ENCODE measurements at regions not wholly inside any gene's neighbourhood (a gene's known extent, or its start where the extent isn't known, plus 50 kb on each side); places are given as distances from the start of the nearest gene placed in this dataset.
"Not testable (repeated sequence)": the region's sequence is repeated elsewhere in the genome, so short reads cannot be mapped to it uniquely, and the experiment has no call there.

GRCh38 chr5:168088410-168089173 lies 202.9 kb upstream of the WWC1 start:
- DNase-seq (no peak), ATAC-seq (no peak)
- Mint-ChIP-seq H3K27me3 (peaks cover 0 to 17% (median 8%) of the 10 kb centered on the region in 5 donors), H3K27ac (no peak overlapping the region), H3K9me3 (peaks cover 0 to 8% (median 0%) of the 10 kb centered on the region in 9 donors), H3K4me3 (no peak overlapping the region), H3K4me1 (no peaks in the 10 kb centered on the region), H3K36me3 (no peaks in the 10 kb centered on the region)
- POLR2A ChIA-PET = no interaction called here

GRCh38 chr5:168089201-168089887 lies 202.1 kb upstream of the WWC1 start:
- no peak overlapping the region for H3K27ac Mint-ChIP-seq
- no peaks in the 10 kb centered on the region for H3K36me3 Mint-ChIP-seq
- H3K27me3 Mint-ChIP-seq = peaks cover 0 to 15% (median 8%) of the 10 kb centered on the region in 5 donors
- no peak for DNase-seq
- H3K4me3 Mint-ChIP-seq = no peak overlapping the region
- peaks cover 0 to 4% (median 0%) of the 10 kb centered on the region in 9 donors for H3K9me3 Mint-ChIP-seq
- POLR2A ChIA-PET = no interaction called here
- no peaks in the 10 kb centered on the region for H3K4me1 Mint-ChIP-seq
- ATAC-seq = no peak

GRCh38 chr5:168092209-168093185 lies 198.9 kb upstream of the WWC1 start:
- H3K36me3 Mint-ChIP-seq = no peaks in the 10 kb centered on the region
- DNase-seq = no peak
- POLR2A ChIA-PET = no interaction called here
- H3K27me3 Mint-ChIP-seq = peaks cover 0 to 5% (median 2%) of the 10 kb centered on the region in 5 donors
- H3K9me3 Mint-ChIP-seq = peaks cover 0 to 2% (median 0%) of the 10 kb centered on the region in 9 donors
- H3K27ac Mint-ChIP-seq = no peak overlapping the region
- ATAC-seq = no peak
- H3K4me3 Mint-ChIP-seq = no peak overlapping the region
- H3K4me1 Mint-ChIP-seq = no peaks in the 10 kb centered on the region

- H3K9me3 Mint-ChIP-seq = peaks cover 0 to 2% (median 0%) of the 10 kb centered on the region in 9 donors
- DNase-seq (no peak), ATAC-seq (no peak)
- H3K36me3 Mint-ChIP-seq = no peaks in the 10 kb centered on the region
- no peaks in the 10 kb centered on the region for H3K4me1 Mint-ChIP-seq
- H3K27me3 Mint-ChIP-seq = peaks cover 0 to 7% (median 3%) of the 10 kb centered on the region in 5 donors
- no peak overlapping the region for H3K4me3 Mint-ChIP-seq
- no peak overlapping the region for H3K27ac Mint-ChIP-seq
- POLR2A ChIA-PET = no interaction called here
These were observed 198.1 kb upstream of the WWC1 start for GRCh38 chr5:168093200-168093910.

- POLR2A ChIA-PET = no interaction called here
- peaks cover 0 to 2% (median 0%) of the 10 kb centered on the region in 9 donors for H3K9me3 Mint-ChIP-seq
- no peak overlapping the region for H3K27ac Mint-ChIP-seq
- no peaks in the 10 kb centered on the region for H3K4me1 Mint-ChIP-seq
- H3K4me3 Mint-ChIP-seq = no peak overlapping the region
- ATAC-seq (no peak), DNase-seq (no peak)
- peaks cover 0 to 7% (median 2%) of the 10 kb centered on the region in 5 donors for H3K27me3 Mint-ChIP-seq
- H3K36me3 Mint-ChIP-seq = no peaks in the 10 kb centered on the region
These were observed 194.9 kb upstream of the WWC1 start for GRCh38 chr5:168096525-168096924.

GRCh38 chr5:168097876-168098653 lies 193.4 kb upstream of the WWC1 start:
- Mint-ChIP-seq H3K9me3 (peaks cover 0 to 3% (median 0%) of the 10 kb centered on the region in 9 donors), H3K4me1 (no peaks in the 10 kb centered on the region), H3K27ac (no peak overlapping the region), H3K27me3 (peaks cover 0 to 7% (median 2%) of the 10 kb centered on the region in 5 donors), H3K4me3 (no peak overlapping the region), H3K36me3 (no peaks in the 10 kb centered on the region)
- no peak for ATAC-seq
- POLR2A ChIA-PET = no interaction called here
- no peak for DNase-seq

GRCh38 chr5:168101352-168101751 lies 190.1 kb upstream of the WWC1 start:
- POLR2A ChIA-PET = no interaction called here
- no peak for ATAC-seq
- Mint-ChIP-seq H3K27ac (no peak overlapping the region), H3K27me3 (peaks cover 0 to 12% (median 3%) of the 10 kb centered on the region in 5 donors), H3K4me1 (no peaks in the 10 kb centered on the region), H3K36me3 (no peaks in the 10 kb centered on the region), H3K9me3 (peaks cover 0 to 4% (median 0%) of the 10 kb centered on the region in 9 donors), H3K4me3 (no peak overlapping the region)
- no peak for DNase-seq

- H3K4me1 Mint-ChIP-seq, H3K9me3 Mint-ChIP-seq, DNase-seq, ATAC-seq, POLR2A ChIA-PET, H3K4me3 Mint-ChIP-seq, H3K36me3 Mint-ChIP-seq, H3K27ac Mint-ChIP-seq: not testable (repeated sequence)
- H3K27me3 Mint-ChIP-seq = peaks cover 0 to 12% (median 3%) of the 10 kb centered on the region in 5 donors
These were observed 188.4 kb upstream of the WWC1 start for GRCh38 chr5:168103018-168103417.

GRCh38 chr5:168104350-168104749 lies 187.1 kb upstream of the WWC1 start:
- H3K4me3 Mint-ChIP-seq = no peak overlapping the region
- ATAC-seq (no peak), DNase-seq (no peak)
- no peak overlapping the region for H3K27ac Mint-ChIP-seq
- H3K27me3 Mint-ChIP-seq = peaks cover 0 to 12% (median 2%) of the 10 kb centered on the region in 5 donors
- H3K9me3 Mint-ChIP-seq = peaks cover 0 to 4% (median 0%) of the 10 kb centered on the region in 9 donors
- POLR2A ChIA-PET = no interaction called here
- H3K4me1 Mint-ChIP-seq = no peaks in the 10 kb centered on the region
- no peaks in the 10 kb centered on the region for H3K36me3 Mint-ChIP-seq

- Mint-ChIP-seq H3K4me1 (no peaks in the 10 kb centered on the region), H3K27me3 (peaks cover 0 to 13% (median 2%) of the 10 kb centered on the region in 5 donors), H3K27ac (no peak overlapping the region), H3K4me3 (no peak overlapping the region), H3K36me3 (no peaks in the 10 kb centered on the region), H3K9me3 (peaks cover 0 to 4% (median 0%) of the 10 kb centered on the region in 9 donors)
- ATAC-seq = no peak
- no peak for DNase-seq
- POLR2A ChIA-PET = no interaction called here
These were observed 186.5 kb upstream of the WWC1 start for GRCh38 chr5:168104811-168105481.

GRCh38 chr5:168106008-168106761 lies 185.3 kb upstream of the WWC1 start:
- no peak overlapping the region for H3K4me3 Mint-ChIP-seq
- no peaks in the 10 kb centered on the region for H3K36me3 Mint-ChIP-seq

More at GRCh38 chr5:168106008-168106761, 185.3 kb upstream of the WWC1 start:
- ATAC-seq (no peak), DNase-seq (no peak)
- Mint-ChIP-seq H3K27ac (no peak overlapping the region), H3K27me3 (peaks cover 0 to 17% (median 6%) of the 10 kb centered on the region in 5 donors), H3K4me1 (no peaks in the 10 kb centered on the region), H3K9me3 (peaks cover 0 to 3% (median 0%) of the 10 kb centered on the region in 9 donors)
- POLR2A ChIA-PET = no interaction called here
